Glomerular visceral epithelial cell (primary cell): ENCODE measurements at regions not wholly inside any gene's neighbourhood (a gene's known extent, or its start where the extent isn't known, plus 50 kb on each side); places are given as distances from the start of the nearest gene placed in this dataset.
"Not testable (repeated sequence)": the region's sequence is repeated elsewhere in the genome, so short reads cannot be mapped to it uniquely, and the experiment has no call there.

Experiments
- DNase-seq: peaks from one replicate; pipeline ENCODE4 v3.0.0-alpha.2; 2016; ENCODE audit errors: extremely low spot score

DNA sequence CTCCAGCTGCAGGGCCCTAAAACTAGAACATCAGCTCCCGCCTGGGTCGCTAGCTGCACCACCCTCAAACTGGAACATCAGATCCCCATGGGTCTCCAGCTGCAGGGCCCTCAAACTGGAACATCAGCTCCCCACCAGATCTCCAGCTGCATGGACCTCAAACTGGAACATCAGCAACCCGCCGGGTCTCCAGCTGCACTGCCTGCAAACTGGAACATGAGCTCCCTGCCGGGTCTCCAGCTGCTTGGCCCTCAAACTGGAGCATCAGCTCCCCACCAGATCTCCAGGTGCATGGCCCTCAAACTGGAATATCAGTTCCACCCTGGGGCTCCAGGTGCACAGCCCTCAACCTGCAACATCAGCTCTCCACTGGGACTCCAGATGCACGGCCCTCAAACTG, 82.7 kb downstream of the TFRC start:
- not testable (repeated sequence) for DNase-seq

DNA sequence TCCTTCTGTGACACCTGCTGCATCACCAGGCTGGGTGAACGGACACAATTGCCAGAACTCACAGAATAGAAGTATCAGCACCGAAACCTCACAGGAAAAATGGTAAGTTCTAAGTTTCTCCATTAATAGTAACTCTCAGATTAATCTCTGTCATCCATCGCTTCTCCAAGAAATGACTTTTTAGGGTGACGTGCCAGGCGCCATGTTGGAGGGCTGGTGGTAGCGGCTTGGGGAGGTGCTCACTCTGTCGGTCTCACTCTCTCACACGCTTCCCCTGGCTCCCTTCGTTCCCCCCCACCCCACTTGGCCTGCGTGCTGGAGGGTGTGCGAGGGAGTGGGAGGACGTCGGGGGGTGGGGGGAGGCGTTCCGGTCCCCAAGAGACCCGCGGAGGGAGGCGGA, 85.6 kb downstream of the TFRC start:
- DNase-seq: not testable (repeated sequence)

DNA sequence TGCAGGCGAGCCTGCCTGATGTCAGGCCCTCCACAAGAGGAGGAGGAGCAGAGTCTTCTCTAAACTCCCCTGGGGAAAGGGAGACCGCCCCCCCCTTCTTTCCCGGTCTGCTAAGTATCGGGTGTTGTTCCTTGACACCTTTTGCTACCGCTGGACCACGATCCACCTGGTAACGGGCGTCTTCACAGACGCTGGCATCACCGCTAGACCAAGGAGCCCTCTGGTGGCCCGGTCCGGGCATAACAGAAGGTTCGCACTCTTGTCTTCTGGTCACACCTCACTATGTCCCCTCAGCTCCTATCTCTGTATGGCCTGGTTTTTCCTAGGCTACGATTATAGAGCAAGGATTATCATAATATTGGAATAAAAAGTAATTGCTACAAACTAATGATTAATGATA, 86.0 kb upstream of the TNK2 start:
- DNase-seq: peak; percentile 16

DNA sequence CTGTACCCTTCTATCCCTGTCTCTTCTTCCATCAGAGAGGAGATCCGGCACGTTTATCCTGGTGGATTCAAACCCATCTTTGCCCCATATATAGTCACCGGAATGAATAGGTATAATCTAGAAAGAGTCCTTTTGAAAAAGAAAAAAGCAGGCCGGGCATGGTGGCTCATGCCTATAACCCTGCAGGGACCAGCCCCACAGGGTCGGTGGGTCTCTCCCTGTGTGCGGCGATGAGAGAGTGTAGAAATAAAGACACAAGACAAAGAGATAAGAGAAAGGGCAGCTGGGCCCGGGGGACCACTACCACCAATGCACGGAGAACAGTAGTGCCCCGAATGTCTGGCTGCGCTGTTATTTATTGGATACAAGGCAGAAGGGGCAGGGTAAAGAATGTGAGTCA, 85.3 kb upstream of the TNK2 start:
- not testable (repeated sequence) for DNase-seq

DNA sequence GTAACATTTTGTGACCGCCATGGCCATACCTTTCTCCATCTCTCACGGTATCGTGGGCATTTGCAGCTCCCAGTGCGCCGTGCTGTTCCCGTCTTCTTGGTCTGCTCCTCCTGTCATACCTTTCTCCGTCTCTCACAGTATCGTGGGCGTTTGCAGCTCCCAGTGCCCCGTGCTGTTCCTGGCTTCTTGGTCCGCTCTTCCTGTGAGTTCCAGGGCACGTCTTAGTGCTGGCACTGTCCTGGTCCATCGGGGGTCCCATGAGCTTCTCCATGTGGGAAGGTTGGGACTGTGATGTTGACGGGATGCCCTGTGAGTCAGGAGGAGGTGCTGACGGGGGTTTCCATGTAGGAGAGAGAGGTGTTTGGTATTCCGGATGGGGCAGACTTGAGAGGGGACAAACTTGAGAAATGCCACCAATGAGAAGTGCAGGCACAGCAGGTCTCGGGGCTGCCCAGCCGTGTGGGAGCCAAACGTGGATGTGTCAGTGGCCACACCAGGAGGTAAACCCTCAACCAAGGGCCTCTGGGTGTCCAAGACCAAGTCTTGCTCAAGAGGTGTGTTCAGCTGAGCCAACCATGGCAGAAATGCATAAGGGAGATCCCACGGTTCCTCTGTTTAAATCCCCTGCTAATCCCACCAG, 84.7 kb upstream of the TNK2 start:
- not testable (repeated sequence) for DNase-seq

DNA sequence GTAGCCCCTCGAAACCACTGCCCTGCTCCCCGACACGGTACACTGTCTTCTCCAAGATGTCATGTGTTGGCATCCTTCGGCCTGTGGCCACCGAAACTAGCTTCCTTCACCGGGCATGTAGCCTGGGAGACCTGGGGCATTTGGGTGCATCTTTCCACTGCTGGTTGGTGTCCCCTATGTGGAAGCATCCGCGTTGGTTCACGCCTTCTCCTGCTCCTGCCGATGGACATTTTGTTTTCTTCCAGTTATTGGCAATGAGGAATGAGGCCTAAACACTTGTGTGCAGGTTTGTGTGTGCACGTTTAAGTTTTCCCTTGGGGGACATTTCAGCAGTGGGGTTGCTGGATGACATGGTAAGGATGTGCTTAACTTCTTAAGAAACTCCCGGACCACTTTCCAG, 83.6 kb upstream of the TNK2 start:
- not testable (repeated sequence) for DNase-seq

DNA sequence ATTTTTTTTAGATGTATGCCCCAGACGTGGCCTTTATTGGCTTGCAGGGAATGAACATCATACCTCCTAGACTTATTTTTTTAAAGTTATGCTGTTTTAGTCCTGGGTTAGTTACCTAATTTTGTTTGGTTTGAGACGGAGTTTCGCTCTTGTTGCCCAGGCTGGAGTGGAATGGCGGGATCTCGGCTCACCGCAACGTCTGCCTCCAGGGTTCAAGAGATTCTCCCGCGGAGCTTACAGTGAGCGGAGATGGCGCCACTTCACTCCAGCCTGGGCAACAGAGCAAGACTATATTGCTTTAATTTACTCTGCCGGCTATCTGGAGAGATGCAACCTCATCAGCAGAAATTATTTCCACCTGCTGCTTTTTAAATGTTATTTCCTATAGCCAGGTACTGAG, 82.9 kb upstream of the TNK2 start:
- DNase-seq: not testable (repeated sequence)

DNA sequence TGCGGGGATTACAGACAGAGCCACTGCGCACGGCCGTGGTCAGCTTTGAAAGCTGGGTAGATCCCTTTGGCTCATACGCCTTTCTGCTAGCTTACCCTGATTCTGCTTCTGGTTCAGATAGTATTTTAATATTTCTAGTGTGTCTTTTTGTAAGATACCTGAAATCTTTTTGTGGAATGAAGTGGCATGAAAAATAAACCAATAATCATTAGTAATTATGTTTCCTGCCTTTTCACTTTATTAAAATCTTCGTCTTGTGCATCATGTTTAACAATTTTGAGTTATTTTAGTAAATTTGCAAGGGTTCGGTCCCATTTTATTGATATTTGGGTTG, 82.5 kb upstream of the TNK2 start:
- not testable (repeated sequence) for DNase-seq

DNA sequence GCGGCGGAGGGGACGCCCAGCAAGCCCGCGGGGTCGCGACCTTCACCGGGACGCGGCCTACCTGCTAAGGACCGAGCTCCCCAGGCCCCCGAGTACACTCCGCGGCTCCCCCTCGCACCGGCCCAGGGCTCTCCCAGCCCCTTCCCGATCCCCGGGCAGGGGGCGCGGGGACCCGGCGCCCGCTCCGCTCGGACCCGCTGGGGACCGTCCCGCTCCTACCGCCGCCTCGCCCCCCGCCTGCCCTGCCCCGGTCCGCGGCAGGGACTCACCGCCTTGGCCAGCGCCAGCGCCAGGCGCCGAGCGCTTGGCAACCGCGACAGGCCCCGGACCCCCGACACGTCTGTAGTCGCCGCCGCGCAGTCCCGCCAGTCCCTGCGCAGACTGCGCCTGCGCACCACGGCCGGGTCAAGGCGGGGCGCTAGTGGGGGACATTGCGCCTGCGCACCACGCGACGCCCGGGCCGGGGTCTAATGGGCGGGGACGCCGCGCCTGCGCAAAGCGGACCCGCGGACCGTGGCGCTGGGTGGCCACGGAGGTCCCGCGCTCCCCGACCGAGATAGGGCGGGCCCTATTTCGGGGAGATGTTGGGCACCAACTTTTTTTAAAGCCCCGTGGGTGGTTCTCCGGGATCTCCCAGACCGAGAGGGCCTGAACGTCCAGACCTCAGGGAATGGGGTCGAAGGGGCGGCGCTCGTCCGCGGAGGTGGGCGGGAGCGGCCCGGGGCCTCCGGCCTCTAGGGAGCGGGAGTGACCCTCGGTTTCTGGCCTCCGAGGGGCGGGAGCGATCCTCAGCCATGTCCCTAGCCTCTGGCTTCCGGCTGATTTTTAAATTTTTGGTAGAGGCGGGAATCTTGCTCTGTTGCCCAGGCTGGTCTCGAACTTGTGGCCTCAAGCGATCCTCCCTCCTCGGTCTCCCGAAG, 81.8 kb upstream of the TNK2 start:
- DNase-seq: peak; percentile 86

DNA sequence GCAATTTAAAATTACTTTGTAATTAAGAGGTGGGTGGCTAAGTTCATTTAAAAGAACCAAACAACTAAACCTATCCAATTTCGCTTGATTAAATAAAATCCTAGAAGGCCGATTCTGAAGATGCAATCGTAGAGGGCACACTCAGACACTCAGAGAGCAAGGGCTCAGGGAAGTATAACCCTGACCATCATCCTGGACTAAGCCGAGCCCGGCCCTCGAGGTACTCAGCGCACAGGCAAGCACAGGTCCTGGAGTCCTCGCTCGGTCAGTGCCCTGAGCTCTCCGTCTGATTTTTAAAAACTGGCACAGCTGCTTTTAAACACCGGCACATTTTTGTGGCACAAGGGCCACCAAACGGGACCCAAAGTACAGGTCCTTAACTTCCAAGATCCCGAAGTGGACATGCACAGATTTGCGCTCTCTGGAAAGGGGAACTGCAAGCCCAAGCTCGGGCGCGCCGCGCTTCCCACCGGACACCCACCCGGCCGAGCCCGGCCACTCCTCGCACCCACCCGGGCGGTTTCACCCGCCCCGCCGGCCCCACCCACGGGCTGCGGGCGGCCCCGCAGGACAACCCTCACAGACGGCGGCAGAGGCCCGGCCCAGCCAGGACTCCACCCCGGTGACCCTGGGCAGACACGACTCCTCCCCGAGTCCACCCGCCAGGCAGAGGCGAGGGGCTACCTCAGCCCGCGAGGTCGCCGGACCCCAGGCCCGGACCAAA, 81.0 kb upstream of the TNK2 start:
- peak; percentile 44 for DNase-seq

DNA sequence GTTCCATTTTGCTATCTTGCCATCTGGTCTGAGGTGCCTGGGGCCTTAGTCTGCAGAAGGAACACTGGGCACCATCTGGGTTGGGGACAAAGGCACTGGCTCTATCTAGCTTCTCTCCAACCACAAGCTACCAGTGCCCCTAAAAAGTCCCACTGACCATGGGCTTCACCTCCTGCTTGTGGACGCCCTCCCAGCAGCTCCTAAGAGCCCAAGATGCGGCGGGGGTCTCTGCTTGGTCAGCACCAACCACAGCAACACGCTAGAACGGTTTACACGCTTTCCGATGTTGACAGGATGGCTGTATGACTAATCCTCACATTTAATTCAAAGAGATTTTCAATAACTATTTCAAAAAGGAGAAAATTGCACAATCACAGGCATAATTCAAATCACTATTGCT, 80.4 kb upstream of the TNK2 start:
- not testable (repeated sequence) for DNase-seq

DNA sequence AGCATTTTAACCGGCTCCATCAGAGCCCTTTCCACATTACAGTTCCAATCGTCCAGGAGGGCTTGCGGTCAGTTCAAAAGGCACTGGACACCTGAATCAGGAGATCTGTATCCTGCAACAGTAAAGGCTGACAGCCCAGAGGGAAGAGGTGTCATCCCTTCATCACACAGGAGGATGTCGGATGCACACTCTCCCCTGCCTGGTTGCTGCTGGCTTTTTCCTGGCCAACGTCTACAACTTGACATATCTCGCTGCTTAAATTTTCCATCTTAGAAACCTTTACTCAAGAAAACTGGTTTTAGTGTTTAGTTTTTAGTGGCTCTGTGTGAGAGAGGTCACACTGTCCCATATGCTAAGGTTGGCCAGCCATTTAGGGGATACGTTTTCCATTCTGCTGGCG, 78.7 kb upstream of the TNK2 start:
- DNase-seq: not testable (repeated sequence)

DNA sequence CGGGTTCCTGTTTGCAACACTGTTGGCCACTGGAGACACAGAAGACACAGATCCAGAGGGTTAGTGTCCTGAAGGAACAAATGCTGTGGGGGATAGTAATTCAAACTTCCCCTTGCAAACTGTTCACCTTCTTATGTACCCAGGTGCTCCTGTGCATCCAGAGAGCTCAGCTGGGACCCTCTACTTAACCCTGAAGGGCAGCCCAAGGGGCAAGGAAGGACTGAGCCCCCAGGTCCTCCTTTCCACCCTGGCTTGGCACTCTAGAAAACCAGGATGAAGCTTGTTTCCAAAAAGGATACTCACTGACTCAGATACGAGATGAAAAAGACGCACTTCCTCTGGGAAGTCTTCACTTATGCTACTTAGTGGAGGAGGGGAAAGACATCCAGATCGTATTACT, 78.2 kb upstream of the TNK2 start:
- DNase-seq: not testable (repeated sequence)

DNA sequence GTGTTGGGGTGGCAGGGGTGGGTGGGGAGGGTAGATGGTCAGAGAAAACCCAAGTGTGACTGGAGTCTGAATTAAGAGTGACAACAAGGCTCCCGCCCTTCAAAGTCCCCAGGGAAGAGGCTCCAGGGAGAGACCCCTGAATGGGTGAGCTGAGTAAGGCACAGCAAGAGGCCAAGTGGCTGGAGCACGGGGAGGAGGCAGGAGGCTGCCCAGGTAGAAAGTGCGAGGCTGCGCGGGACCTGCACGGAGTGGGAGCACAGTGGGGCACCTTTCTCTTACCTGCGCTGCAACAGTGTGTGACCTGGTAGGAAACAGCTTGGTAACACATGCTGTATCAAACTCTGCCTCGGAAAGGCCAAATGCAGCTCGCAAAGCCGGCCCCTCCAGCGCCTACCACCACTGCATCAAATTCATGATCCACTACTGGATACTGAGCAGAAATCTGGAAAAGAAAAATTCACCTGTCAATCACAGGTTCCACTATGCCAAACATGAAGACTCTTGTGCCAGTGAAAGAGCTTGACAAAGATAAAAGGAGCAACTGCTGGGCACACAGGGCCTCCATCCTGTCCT, 77.1 kb upstream of the TNK2 start:
- DNase-seq: not testable (repeated sequence)

DNA sequence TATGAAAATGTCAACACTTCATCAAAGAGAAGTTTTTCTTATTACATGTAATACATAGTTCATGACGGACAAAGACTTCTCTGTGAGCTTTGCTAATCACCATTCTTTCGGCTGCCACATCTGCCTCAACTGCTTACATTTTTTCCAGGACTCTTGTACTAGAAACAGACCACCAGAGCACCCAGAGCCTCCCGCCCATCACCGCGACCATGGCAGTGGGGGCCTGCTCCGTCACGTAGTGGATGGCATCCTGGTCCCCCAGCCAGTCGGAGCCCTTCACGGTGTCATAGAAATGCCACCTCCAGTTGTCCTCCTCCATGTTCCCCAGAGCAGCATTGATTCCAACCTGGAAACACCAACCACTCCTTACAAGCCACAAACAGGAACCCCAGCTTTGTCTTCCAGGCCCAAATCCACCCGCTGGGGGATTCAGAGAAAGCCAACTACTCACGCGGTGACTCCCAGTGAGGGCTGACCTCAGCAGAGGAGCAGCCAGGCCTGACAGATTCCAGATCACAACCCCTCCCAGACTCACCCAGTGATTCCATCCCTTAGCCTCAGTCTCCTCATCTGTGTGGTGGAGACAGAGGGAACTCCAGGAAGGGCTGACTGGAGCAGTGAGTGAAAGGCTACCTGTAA, 76.2 kb upstream of the TNK2 start:
- not testable (repeated sequence) for DNase-seq

DNA sequence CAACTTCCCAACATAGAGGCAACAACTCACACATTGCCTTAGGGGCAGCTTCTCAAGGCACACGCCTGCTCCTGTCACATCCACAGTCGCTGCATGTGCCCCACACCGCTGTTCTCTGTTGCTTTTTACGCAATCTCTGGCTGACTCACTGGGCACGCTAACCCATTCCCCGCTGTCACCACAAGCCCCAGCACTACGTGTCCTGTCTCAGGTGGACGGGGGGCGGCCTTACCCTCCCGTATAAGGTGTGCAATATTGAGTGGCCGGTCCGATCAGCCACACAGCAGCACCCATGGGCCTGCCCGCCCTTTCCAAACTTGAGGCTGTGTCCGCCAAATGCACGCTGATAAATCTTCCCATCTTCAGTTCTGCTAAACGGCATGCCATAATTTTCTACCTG, 75.5 kb upstream of the TNK2 start:
- not testable (repeated sequence) for DNase-seq

DNA sequence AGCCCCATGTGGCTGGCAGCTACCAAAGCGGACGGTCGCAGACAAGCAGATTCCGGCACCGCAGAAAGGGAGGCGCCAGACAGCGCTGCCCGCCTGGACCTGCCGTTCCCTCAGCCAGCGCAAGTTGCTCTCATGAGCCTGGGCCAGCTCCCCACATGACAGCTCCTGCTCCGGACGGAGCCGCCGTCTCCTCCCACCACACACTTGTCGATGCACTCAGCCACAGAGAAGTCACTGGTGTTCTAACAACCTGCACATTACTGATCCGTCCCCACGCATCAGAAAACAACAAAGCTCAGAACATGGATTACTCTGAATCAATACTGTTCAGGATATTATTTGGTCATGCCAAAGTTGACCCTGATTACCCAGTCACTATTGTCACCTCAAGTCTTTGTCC, 74.4 kb upstream of the TNK2 start:
- DNase-seq: not testable (repeated sequence)

DNA sequence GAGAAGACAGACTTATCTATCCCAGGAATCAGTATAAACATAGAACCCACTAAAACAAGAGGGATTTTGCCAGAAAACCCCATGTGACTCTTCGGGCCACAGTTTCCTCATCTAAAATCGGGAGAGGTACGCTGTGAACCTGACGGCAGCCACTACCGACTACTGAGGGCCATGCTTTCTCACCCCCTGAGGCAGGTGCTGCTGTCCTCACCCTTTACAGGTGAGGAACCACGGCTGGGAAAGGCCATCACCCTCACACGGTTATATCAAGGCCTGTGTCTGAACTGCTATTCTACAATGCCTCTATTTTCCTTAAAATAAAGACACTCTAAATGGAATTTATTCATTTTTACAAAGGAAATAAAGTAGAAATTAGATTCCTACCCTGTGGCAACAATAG, 73.4 kb upstream of the TNK2 start:
- not testable (repeated sequence) for DNase-seq

DNA sequence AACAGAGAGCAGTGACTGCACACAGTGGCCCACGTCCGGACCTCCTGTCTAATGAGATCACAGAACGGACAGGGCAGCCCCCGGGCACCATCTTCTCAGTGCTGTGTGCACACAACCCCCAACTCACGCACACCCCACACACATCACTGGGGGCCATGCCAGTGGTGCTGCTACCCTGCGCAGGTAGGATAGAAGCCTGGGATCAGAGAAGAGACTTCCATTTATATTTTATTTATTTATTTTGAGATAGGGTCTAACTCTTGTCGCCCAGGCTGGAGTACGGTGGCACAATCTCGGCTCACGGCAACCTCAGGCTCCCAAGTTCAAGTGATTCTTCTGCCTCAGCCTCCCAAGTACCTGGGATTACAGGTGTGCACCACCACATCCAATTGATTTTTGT, 71.5 kb upstream of the TNK2 start:
- DNase-seq: not testable (repeated sequence)

DNA sequence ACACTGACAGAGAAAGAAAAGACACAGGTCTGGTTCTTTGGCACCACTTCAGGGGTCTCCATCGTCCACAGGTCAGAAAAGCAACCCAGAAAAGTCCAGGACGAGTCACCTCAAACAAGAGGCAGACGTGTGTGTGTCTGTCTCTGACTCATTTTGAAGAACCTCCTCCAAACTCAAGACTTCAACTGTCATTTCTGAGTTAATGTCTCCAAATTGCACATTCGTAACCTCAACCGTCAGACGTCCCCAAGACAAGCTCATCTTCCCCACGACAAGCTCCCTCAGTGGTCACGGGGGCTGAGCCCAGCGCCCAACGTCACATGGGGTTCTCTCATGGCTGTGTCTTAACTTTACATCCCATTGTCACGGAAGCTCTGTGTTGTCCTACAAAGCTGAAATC, 70.2 kb upstream of the TNK2 start:
- not testable (repeated sequence) for DNase-seq

DNA sequence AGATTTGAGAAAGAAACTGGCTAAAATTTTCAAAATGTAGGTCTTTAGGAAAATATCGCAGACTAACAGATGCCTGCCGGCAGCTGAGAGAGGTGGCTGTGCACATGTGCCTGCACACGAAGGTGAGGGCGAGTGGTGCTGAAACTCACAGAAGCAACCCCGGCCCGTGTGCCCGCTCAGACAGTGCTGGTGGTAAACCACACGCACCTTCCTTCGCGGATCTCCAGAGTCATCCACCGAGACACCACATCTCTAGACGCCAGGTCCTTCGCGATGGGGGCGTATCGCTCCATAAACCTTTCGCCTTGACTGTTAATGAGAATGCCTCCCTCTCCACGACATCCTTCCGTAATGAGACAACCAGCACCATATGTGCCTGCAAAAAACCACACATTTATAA, 68.5 kb upstream of the TNK2 start:
- not testable (repeated sequence) for DNase-seq

DNA sequence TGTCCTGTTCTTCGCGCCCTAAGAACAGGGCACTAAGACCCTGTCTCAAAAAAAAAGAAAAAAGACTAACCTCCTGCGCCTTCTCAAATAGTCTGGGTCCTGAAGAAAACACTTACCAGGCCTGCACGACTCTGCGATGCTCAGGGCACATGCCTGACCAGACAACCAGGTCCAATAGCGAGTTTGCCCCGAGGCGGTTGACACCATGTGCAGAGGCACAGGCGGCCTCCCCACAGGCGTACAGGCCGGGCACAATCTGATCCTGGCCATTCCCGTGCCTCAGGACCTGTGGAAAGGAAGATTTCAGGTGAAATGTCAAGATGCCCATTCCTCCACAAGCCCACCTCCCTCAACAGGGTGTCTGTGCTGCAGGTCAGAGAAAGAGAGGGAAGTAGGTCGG, 65.9 kb upstream of the TNK2 start:
- DNase-seq: not testable (repeated sequence)
